IMR-90 (cell line): ENCODE measurements at regions not wholly inside any gene's neighbourhood (a gene's known extent, or its start where the extent isn't known, plus 50 kb on each side); places are given as distances from the start of the nearest gene placed in this dataset.
A peak's percentile ranks its signal among the peaks of the same experiment; 100 is the strongest.

ENCODE experiments used
- ATAC-seq: fragments of 200-7000 bp; cut with Tn5 transposase; 2 replicates; pipeline ENCODE4 v1.9.1; 2020; ENCODE audit warnings: low read depth, mild to moderate bottlenecking, moderate library complexity
- BruUV-seq: library from RNA; stranded (reverse); fragments of 400-500 nt; replicated peaks from 2 replicates; lab custom pipeline; 2021; lab: Mats Ljungman, UMichigan
- CTCF ChIA-PET: fragments of 300-600 bp; formaldehyde crosslinking; extraction: SDS; loops from one replicate; lab custom pipeline; 2021; ENCODE audit warnings: antibody characterized with exemption; lab: Yijun Ruan, JAX
- POLR2A ChIA-PET: fragments of 300-600 bp; sonication (Branson Sonifier 250); formaldehyde crosslinking; loops from one replicate; lab custom pipeline; 2022; ENCODE audit warnings: antibody characterized with exemption; ENCODE audit not compliant: unreplicated experiment; lab: Charles Lee
- DNase-seq: peaks from one replicate; pipeline ENCODE4 v3.0.0; 2013
- H2AFZ ChIP-seq: replicated peaks from 2 replicates; pipeline ENCODE3; 2013; ENCODE audit warnings: low read length, mild to moderate bottlenecking; ENCODE audit not compliant: poor library complexity
- H2AK5ac ChIP-seq: 2 replicates; pipeline ENCODE4 v1.6.1; 2013; ENCODE audit warnings: low read depth, low read length, inconsistent platforms
- H2AK9ac ChIP-seq: replicated peaks from 2 replicates; pipeline ENCODE3; 2013; ENCODE audit warnings: mild to moderate bottlenecking, low read depth, low read length, moderate library complexity; ENCODE audit not compliant: poor library complexity
- H2BK120ac ChIP-seq: 2 replicates; pipeline ENCODE4 v1.6.1; 2013; ENCODE audit warnings: low read depth, low read length, inconsistent platforms
- H2BK15ac ChIP-seq: 3 replicates; pipeline ENCODE4 v1.6.1; 2013; ENCODE audit warnings: low read depth, low read length, inconsistent platforms
- H2BK20ac ChIP-seq: 2 replicates; pipeline ENCODE4 v1.6.1; 2013; ENCODE audit warnings: low read depth, mild to moderate bottlenecking, inconsistent platforms, low read length, moderate library complexity
- H2BK5ac ChIP-seq: 2 replicates; pipeline ENCODE4 v1.6.1; 2013; ENCODE audit warnings: mild to moderate bottlenecking, low read depth, low read length, inconsistent platforms; ENCODE audit not compliant: poor library complexity, severe bottlenecking
- H3K14ac ChIP-seq: replicated peaks from 2 replicates; pipeline ENCODE4 v1.6.1; 2013; ENCODE audit warnings: low read depth, low read length, inconsistent platforms
- H3K18ac ChIP-seq: 2 replicates; pipeline ENCODE4 v1.6.1; 2013; ENCODE audit warnings: low read depth, low read length, control low read depth
- H3K23ac ChIP-seq: 2 replicates; pipeline ENCODE4 v1.6.1; 2013; ENCODE audit warnings: low read depth, low read length, inconsistent platforms
- H3K27ac ChIP-seq: 2 replicates; pipeline ENCODE4 v1.5.1; 2013; ENCODE audit warnings: mild to moderate bottlenecking, control low read depth, low read length; ENCODE audit not compliant: insufficient read depth
- H3K27me3 ChIP-seq: 2 replicates; pipeline ENCODE4 v1.6.1; 2013; ENCODE audit warnings: low read length; ENCODE audit not compliant: control insufficient read depth, insufficient read depth
- H3K36me3 ChIP-seq: 2 replicates; pipeline ENCODE4 v1.6.1; 2013; ENCODE audit warnings: low read length, mixed read lengths; ENCODE audit not compliant: control insufficient read depth, insufficient read depth
- H3K4ac ChIP-seq: 2 replicates; pipeline ENCODE4 v1.6.1; 2013; ENCODE audit warnings: low read depth, low read length, inconsistent platforms
- H3K4me1 ChIP-seq: 2 replicates; pipeline ENCODE4 v1.6.1; 2013; ENCODE audit warnings: low read length, mixed read lengths; ENCODE audit not compliant: control insufficient read depth, insufficient read depth
- H3K4me2 ChIP-seq: 2 replicates; pipeline ENCODE4 v1.6.1; 2013; ENCODE audit warnings: low read depth, mild to moderate bottlenecking, control low read depth, low read length, moderate library complexity
- H3K4me3 ChIP-seq: 2 replicates; pipeline ENCODE4 v1.5.1; 2013; ENCODE audit warnings: low read depth, mild to moderate bottlenecking, control low read depth, low read length, moderate library complexity; ENCODE audit not compliant: insufficient read depth
- H3K56ac ChIP-seq: 2 replicates; pipeline ENCODE4 v1.6.1; 2013; ENCODE audit warnings: low read length, inconsistent platforms; ENCODE audit not compliant: insufficient read depth; ENCODE audit errors: extremely low read depth
- H3K79me1 ChIP-seq, 2 experiments: 2 replicates each; pipeline ENCODE4 v1.6.1; 2013; ENCODE audit warnings: low read length in 2 of 2, inconsistent platforms in 1 of 2, low read depth in 1 of 2
- H3K9ac ChIP-seq: 2 replicates; pipeline ENCODE4 v1.6.1; 2013; ENCODE audit warnings: low read depth, low read length, control low read depth
- H3K9me1 ChIP-seq: 2 replicates; pipeline ENCODE4 v1.6.1; 2013; ENCODE audit warnings: low read length, inconsistent platforms; ENCODE audit not compliant: insufficient read depth
- H3K9me3 ChIP-seq: 2 replicates; pipeline ENCODE4 v1.6.1; 2013; ENCODE audit warnings: low read length; ENCODE audit not compliant: control insufficient read depth, insufficient read depth
- H4K20me1 ChIP-seq: 2 replicates; pipeline ENCODE4 v1.6.1; 2013; ENCODE audit warnings: low read length, inconsistent platforms; ENCODE audit not compliant: insufficient read depth
- H4K5ac ChIP-seq: 2 replicates; pipeline ENCODE4 v1.6.1; 2013; ENCODE audit warnings: mild to moderate bottlenecking, low read depth, low read length, control low read depth
- H4K8ac ChIP-seq, 2 experiments: 2 replicates each; pipeline ENCODE4 v1.6.1; 2013; ENCODE audit warnings: low read depth in 2 of 2, low read length in 2 of 2, control low read depth in 1 of 2, inconsistent platforms in 1 of 2
- H4K91ac ChIP-seq: 2 replicates; pipeline ENCODE4 v1.6.1; 2013; ENCODE audit warnings: low read depth, low read length, inconsistent platforms; ENCODE audit not compliant: insufficient read depth
- BHLHE40 ChIP-seq: fragments of 150-350 bp; IDR thresholded peaks from 2 replicates; pipeline ENCODE4 v1.6.1; 2016; ENCODE audit warnings: mild to moderate bottlenecking, low read depth, low read length
- CEBPB ChIP-seq: IDR thresholded peaks from 2 replicates; pipeline ENCODE4 v1.6.1; 2012; ENCODE audit warnings: low read depth, low read length, improper control_type of control experiment
- CHD1 ChIP-seq: IDR thresholded peaks from 2 replicates; pipeline ENCODE4 v1.6.1; 2012; ENCODE audit warnings: low read depth, low read length, improper control_type of control experiment
- CTCF ChIP-seq: conservative IDR thresholded peaks from 2 replicates; pipeline ENCODE4 v1.5.1; 2012; ENCODE audit warnings: mild to moderate bottlenecking, low read depth, low read length, improper control_type of control experiment
- FOS ChIP-seq: fragments of 150-350 bp; IDR thresholded peaks from 2 replicates; pipeline ENCODE4 v1.6.1; 2016; ENCODE audit warnings: low read depth, low read length
- MAFK ChIP-seq: IDR thresholded peaks from 2 replicates; pipeline ENCODE4 v1.6.1; 2012; ENCODE audit warnings: low read depth, low read length, improper control_type of control experiment
- MAZ ChIP-seq: IDR thresholded peaks from 2 replicates; pipeline ENCODE4 v1.6.1; 2012; ENCODE audit warnings: low read depth, mild to moderate bottlenecking, low read length, improper control_type of control experiment, moderate library complexity, borderline replicate concordance
- NFE2L2 ChIP-seq: fragments of 150-350 bp; IDR thresholded peaks from 2 replicates; pipeline ENCODE4 v1.6.1; 2016; ENCODE audit warnings: low read depth, mild to moderate bottlenecking, low read length
- POLR2A ChIP-seq: IDR thresholded peaks from 2 replicates; pipeline ENCODE4 v1.6.1; 2012; ENCODE audit warnings: mild to moderate bottlenecking, low read depth, low read length
- RAD21 ChIP-seq: IDR thresholded peaks from 2 replicates; pipeline ENCODE4 v1.6.1; 2012; ENCODE audit warnings: low read length, improper control_type of control experiment
- RCOR1 ChIP-seq: IDR thresholded peaks from 2 replicates; pipeline ENCODE4 v1.6.1; 2012; ENCODE audit warnings: mild to moderate bottlenecking, low read length, improper control_type of control experiment; ENCODE audit not compliant: insufficient replicate concordance
- RFX5 ChIP-seq: IDR thresholded peaks from 2 replicates; pipeline ENCODE4 v1.8.0; 2012; ENCODE audit warnings: low read depth, mild to moderate bottlenecking, low read length, moderate library complexity
- WGBS, 2 experiments: methylation state at CpG; one replicate each; pipeline versions ENCODE4 v1.1.5 to v1.1.7; 2013; ENCODE audit warnings: missing lambda C conversion rate in 2 of 2; ENCODE audit not compliant: insufficient read length in 1 of 2; ENCODE audit errors: extremely low coverage in 2 of 2; 5-methylcytosine and 5-hydroxymethylcytosine counted together
- dilution Hi-C: fragments of 300-500 bp; cut with HindIII; formaldehyde crosslinking; loops from one replicate; pipeline ENCODE4 v1.14.3; 2018; ENCODE audit warnings: low sequenced_read_pairs; ENCODE audit not compliant: unreplicated experiment
- in situ Hi-C: fragments of 300-500 bp; cut with MboI; formaldehyde crosslinking; loops from 3 replicates; pipeline ENCODE4 v1.14.3; 2019; ENCODE audit warnings: low sequenced_read_pairs, inconsistent platforms, mixed read lengths
- intact Hi-C: fragments of 100-400 bp; cut with micrococcal nuclease; formaldehyde crosslinking; loops from 2 replicates; pipeline ENCODE4 v1.10.0; 2022
- TF ChIP-seq, protein P1 (sequence below): fragments of 150-350 bp; IDR thresholded peaks from 2 replicates; pipeline ENCODE4 v1.6.1; 2017; ENCODE audit warnings: mild to moderate bottlenecking, antibody characterized with exemption, low read length, low read depth
- TF ChIP-seq, protein P2 (sequence below): fragments of 150-350 bp; IDR thresholded peaks from 2 replicates; pipeline ENCODE4 v1.6.1; 2016; ENCODE audit warnings: low read depth, mild to moderate bottlenecking, low read length, moderate library complexity, borderline replicate concordance

- no peaks in the 10 kb centered on the region for H3K27me3 ChIP-seq
- DNase-seq, result no peak
- H2AFZ ChIP-seq, result no peak overlapping the region
- peak overlapping the region; percentile 67; the same call in 1 of the 2 replicates for H2BK120ac ChIP-seq
- in situ Hi-C loops, result loop anchor here (25.0 kb wide), 1 partner anchor 1788 kb away; no protein-coding TSS in a partner anchor
- ChIA-PET CTCF (interaction anchor here (0.5 kb wide), 1 partner anchor 9 kb away, joined by 3 read pairs; no protein-coding TSS in a partner anchor), POLR2A (no interaction called here)
- H4K5ac ChIP-seq, result no peak overlapping the region
- no peaks in the 10 kb centered on the region for H4K20me1 ChIP-seq
- no peak overlapping the region for H2BK5ac ChIP-seq
- peak overlapping the region; percentile 96; the same call in 1 of the 2 replicates for H3K18ac ChIP-seq
- H2BK20ac ChIP-seq, result no peak overlapping the region
- intact Hi-C loops, result loop anchor here (5.0 to 10.0 kb wide), 6 partner anchors 233 to 1865 kb away; partner anchors contain the start of gene TENT5A
- no TSS peak for BruUV-seq
- dilution Hi-C loops, result no loop called here
- no peak overlapping the region for H2AK5ac ChIP-seq
- no peak overlapping the region for H3K4ac ChIP-seq
- no peak overlapping the region for H3K14ac ChIP-seq
- no peak overlapping the region for H3K9ac ChIP-seq
- no peak overlapping the region; the same call in 1 of the 2 replicates for H4K91ac ChIP-seq
- no peak for ATAC-seq
- 0 out of 3 replicates have a peak overlapping the region, but pooled peaks have one; percentile 65 for H2BK15ac ChIP-seq
- H4K8ac ChIP-seq, result no peak overlapping the region
- H3K27ac ChIP-seq, result no peak overlapping the region
- H3K23ac ChIP-seq, result no peak overlapping the region
- no peaks in the 10 kb centered on the region for H3K36me3 ChIP-seq
- TF ChIP-seq CTCF (no peak), RAD21 (no peak), BHLHE40 (no peak), RCOR1 (no peak), POLR2A (no peak), NFE2L2 (no peak), RFX5 (no peak), FOS (no peak), MAZ (no peak), CEBPB (no peak), CHD1 (no peak), MAFK (no peak)
- TF ChIP-seq, protein P1, sequence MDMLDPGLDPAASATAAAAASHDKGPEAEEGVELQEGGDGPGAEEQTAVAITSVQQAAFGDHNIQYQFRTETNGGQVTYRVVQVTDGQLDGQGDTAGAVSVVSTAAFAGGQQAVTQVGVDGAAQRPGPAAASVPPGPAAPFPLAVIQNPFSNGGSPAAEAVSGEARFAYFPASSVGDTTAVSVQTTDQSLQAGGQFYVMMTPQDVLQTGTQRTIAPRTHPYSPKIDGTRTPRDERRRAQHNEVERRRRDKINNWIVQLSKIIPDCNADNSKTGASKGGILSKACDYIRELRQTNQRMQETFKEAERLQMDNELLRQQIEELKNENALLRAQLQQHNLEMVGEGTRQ, result no peak
- TF ChIP-seq, protein P2, sequence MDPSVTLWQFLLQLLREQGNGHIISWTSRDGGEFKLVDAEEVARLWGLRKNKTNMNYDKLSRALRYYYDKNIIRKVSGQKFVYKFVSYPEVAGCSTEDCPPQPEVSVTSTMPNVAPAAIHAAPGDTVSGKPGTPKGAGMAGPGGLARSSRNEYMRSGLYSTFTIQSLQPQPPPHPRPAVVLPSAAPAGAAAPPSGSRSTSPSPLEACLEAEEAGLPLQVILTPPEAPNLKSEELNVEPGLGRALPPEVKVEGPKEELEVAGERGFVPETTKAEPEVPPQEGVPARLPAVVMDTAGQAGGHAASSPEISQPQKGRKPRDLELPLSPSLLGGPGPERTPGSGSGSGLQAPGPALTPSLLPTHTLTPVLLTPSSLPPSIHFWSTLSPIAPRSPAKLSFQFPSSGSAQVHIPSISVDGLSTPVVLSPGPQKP, result no peak
- H3K79me1 ChIP-seq, result no peaks in the 10 kb centered on the region
- peaks cover 19% of the 10 kb centered on the region for H3K4me1 ChIP-seq
- peaks cover 3% of the 10 kb centered on the region for H3K9me1 ChIP-seq
- H3K4me2 ChIP-seq, result no peak overlapping the region
- H2AK9ac ChIP-seq, result no peak overlapping the region
- WGBS, 2 experiments, result no CpG with 5 or more reads among the region's 1 CpG
- H3K56ac ChIP-seq, result no peak overlapping the region
- no peak overlapping the region for H3K4me3 ChIP-seq
- no peaks in the 10 kb centered on the region for H3K9me3 ChIP-seq
Measured at GRCh38 chr6:81999826-82000225, 247.3 kb upstream of the TENT5A start.
